ENCODE measurements at regions not wholly inside any gene's neighbourhood (a gene's known extent, or its start where the extent isn't known, plus 50 kb on each side); places are given as distances from the start of the nearest gene placed in this dataset.

- no peak for DNase-seq (ENCODE audit: low read depth)
- TF ChIP-seq CTCF (conservative IDR thresholded peaks at IDR 0.05; ENCODE audit: control insufficient read depth, insufficient read depth, low read depth, low read length) = no peak
- H3K4me3 ChIP-seq (ENCODE audit: control insufficient read depth, low read depth, low read length) = no peak overlapping the region
Observed at GRCh38 chr1:195789321-195789720, 818.9 kb downstream of the KCNT2 start.

GRCh38 chr1:195788721-195789120, 819.5 kb downstream of the KCNT2 start:
- no peak overlapping the region for H3K4me3 ChIP-seq (ENCODE audit: control insufficient read depth, low read depth, low read length)
- TF ChIP-seq CTCF (conservative IDR thresholded peaks at IDR 0.05; ENCODE audit: control insufficient read depth, insufficient read depth, low read depth, low read length) = no peak
- no peak for DNase-seq (ENCODE audit: low read depth)

- no peak for DNase-seq (ENCODE audit: low read depth)
- no peak overlapping the region for H3K4me3 ChIP-seq (ENCODE audit: control insufficient read depth, low read depth, low read length)
- TF ChIP-seq CTCF (conservative IDR thresholded peaks at IDR 0.05; ENCODE audit: control insufficient read depth, insufficient read depth, low read depth, low read length) = no peak
Observed at GRCh38 chr1:195785830-195786229, 822.4 kb downstream of the KCNT2 start.

GRCh38 chr1:195773931-195774330, 834.3 kb downstream of the KCNT2 start:
- no peak overlapping the region for H3K4me3 ChIP-seq (ENCODE audit: control insufficient read depth, low read depth, low read length)
- TF ChIP-seq CTCF (conservative IDR thresholded peaks at IDR 0.05; ENCODE audit: control insufficient read depth, insufficient read depth, low read depth, low read length) = no peak
- no peak for DNase-seq (ENCODE audit: low read depth)

GRCh38 chr1:195769461-195769860, 838.8 kb downstream of the KCNT2 start:
- DNase-seq (ENCODE audit: low read depth) = no peak
- H3K4me3 ChIP-seq (ENCODE audit: control insufficient read depth, low read depth, low read length) = no peak overlapping the region
- no peak for TF ChIP-seq CTCF (conservative IDR thresholded peaks at IDR 0.05; ENCODE audit: control insufficient read depth, insufficient read depth, low read depth, low read length)

GRCh38 chr1:195768936-195769335, 839.3 kb downstream of the KCNT2 start:
- no peak for DNase-seq (ENCODE audit: low read depth)
- H3K4me3 ChIP-seq (ENCODE audit: control insufficient read depth, low read depth, low read length) = no peak overlapping the region
- TF ChIP-seq CTCF (conservative IDR thresholded peaks at IDR 0.05; ENCODE audit: control insufficient read depth, insufficient read depth, low read depth, low read length) = no peak

GRCh38 chr1:195768377-195768776, 839.9 kb downstream of the KCNT2 start:
- no peak for DNase-seq (ENCODE audit: low read depth)
- no peak for TF ChIP-seq CTCF (conservative IDR thresholded peaks at IDR 0.05; ENCODE audit: control insufficient read depth, insufficient read depth, low read depth, low read length)
- no peak overlapping the region for H3K4me3 ChIP-seq (ENCODE audit: control insufficient read depth, low read depth, low read length)
